ENCODE measurements at regions not wholly inside any gene's neighbourhood (a gene's known extent, or its start where the extent isn't known, plus 50 kb on each side); places are given as distances from the start of the nearest gene placed in this dataset.
"Not testable (repeated sequence)": the region's sequence is repeated elsewhere in the genome, so short reads cannot be mapped to it uniquely, and the experiment has no call there.

DNA sequence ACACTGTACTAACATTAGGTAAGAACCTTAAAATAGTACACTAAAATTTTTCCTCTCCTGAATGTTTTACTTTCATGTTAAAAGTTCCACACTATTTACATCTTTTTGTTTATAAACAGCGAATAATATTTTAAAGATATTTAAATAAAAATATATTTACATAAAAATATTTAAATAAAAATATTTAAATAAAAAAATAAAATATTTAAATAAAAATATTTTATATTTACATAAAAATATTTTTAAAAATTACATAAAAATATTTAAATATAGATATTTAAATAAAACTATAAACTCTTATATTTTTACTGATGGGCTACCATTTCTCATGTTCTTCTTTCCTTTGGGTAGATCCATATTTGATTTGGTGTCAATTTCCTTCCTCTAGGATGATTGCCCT, 619.0 kb downstream of the ANKRD7 start:
- DNase-seq, result no peak

- DNase-seq, result no peak
These were observed 620.2 kb downstream of the ANKRD7 start for GRCh38 chr7:118844748-118845147.

- DNase-seq, result no peak
These were observed 621.3 kb downstream of the ANKRD7 start for GRCh38 chr7:118845791-118846190.

DNA sequence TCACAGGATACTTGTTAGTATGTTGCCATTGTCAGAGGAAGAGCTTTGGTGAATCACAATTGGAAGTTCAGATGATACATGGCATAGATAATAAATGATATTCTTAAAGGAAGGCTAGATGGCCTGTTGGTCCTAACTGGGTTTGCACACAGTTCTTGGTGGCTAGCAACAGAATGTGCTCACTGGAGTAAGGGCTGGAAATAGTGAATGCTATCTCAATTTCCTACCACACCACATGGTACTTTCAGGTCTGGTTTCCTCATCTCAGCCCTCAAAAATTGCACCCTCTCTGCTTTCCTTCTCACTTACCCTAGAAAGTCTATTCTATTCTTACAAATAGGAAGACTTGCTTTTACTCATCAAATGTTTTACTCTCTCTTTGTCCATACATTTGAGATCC, 622.5 kb downstream of the ANKRD7 start:
- no peak for DNase-seq

DNA sequence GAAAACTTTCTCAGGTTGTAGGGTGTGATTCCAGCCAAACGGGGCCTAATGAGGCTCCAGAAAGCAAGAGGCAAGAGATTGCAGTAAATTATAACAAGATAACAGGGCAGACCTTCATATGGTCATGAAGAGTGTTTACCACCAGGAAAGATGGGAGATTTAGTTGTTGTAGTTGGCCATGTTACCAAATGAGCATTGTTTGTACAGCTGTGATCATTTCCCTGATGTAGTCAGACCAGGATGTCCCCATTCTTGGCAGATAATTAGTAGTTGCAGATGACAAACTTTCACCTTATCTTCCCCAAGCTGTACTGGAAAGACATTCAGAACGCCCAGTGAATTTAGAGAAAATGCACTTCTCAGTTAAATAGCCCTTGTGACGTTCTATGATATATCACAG, 630.8 kb downstream of the ANKRD7 start:
- peak; percentile 86 for DNase-seq

DNA sequence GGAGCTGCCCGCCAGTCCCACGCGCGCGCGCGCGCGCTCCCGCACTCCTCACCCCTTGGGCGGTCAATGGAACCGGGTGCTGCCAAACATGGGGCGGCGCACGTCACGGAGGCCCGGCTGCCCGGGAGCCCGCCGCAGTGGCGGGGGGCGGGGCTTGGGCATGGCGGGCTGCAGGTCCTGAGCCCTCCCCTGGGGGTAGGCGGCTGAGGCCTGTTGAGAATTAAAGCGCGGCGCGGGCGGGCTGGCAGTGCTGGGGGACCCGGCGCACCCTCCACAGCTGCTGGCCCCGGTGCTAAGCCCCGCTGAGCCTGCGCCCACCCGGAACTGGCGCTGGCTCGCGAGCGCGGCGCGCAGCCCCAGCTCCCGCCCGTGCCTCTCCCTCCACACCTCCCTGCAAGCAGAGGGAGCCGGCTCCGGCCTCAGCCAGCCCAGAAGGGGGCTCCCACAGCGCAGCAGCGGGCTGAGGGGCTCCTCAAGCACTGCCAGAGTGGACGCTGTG, 634.2 kb downstream of the ANKRD7 start:
- DNase-seq, result no peak

GRCh38 chr7:118861581-118861980, 637.1 kb downstream of the ANKRD7 start:
- no peak for DNase-seq

- DNase-seq, result no peak
These were observed 638.2 kb downstream of the ANKRD7 start for GRCh38 chr7:118862740-118863139.

GRCh38 chr7:118863966-118864365, 639.5 kb downstream of the ANKRD7 start:
- peak; percentile 55 for DNase-seq

DNA sequence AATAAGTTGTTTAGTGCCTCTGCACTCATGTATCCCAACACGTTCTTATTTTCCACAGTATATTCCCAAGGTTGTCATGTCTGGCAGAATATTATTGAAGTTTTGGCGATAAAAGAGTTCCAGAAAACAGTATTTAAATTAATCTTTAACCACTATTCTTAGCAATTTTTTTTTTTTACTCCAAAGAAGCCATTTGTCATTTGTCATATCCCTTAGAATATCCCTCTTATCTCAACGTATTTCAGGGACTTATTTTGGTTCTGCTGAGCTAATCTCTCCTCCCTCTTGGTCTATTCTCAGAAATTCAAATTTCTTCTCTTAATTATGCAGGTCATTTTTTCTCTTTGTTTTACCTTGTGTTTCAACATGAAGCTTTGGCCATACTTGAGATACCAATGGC, 643.4 kb downstream of the ANKRD7 start:
- DNase-seq, result no peak

- not testable (repeated sequence) for DNase-seq
These were observed 644.6 kb downstream of the ANKRD7 start for GRCh38 chr7:118869141-118869540.

DNA sequence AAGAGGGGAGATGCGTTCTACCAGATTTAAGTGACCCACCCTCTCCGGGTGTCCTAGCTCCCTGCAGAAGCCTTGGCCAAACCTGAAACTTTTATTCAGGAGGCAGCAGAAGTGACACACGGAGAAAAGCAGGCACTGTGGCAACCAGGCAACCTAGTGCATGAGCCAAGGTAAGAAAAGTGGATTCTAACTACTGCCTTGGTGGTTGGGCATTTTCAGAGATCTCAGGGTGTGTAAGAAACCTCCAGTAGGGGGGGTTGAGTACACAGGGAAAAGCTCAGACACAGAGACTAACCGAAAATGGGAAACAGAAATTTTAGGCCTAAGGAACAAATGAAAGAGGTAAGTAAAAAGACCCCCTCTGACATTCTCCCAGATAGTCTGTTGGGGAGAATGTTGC, 645.7 kb downstream of the ANKRD7 start:
- peak; percentile 34 for DNase-seq

GRCh38 chr7:118872568-118872967, 648.1 kb downstream of the ANKRD7 start:
- DNase-seq, result peak; percentile 11

DNA sequence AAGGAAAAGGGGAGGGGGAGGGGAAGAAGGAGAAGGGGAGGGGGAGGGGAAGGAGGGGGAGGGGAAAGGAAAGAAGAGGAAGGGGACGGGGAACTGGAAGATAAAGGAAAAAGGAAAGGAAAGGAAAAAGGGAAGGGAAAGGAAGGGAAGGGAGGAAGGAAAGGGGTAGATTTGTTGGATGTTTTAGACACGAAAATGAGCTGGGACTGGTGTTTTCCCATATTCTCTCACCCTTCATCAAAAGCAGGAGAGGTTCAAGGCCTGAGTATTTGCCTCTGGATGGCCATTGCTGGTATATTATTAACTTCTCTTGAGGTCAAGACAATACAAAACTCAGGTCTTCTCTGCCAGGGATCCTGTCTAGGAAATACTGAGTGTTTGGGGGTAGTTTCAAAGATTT, 652.7 kb downstream of the ANKRD7 start:
- DNase-seq, result no peak

GRCh38 chr7:118878336-118878735, 653.8 kb downstream of the ANKRD7 start:
- DNase-seq, result no peak

DNA sequence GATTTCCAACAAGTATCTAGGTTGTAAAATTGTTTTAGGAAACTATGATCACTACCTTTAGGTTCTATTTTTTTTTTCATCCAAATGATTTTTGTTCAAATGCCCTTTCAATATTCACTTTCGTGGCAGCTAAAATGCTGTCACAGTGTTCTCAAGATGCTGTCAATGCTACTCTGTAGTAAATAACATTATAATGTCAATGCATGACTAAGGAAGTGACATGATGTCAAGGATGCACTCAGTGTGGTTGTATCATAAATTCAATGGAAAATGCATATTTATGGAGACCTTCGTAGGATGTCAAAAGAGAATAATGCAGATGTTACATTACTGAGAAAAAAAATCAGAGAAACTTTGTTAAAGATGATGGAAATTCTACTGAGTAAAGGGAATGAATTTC, 673.8 kb downstream of the ANKRD7 start:
- no peak for DNase-seq

DNA sequence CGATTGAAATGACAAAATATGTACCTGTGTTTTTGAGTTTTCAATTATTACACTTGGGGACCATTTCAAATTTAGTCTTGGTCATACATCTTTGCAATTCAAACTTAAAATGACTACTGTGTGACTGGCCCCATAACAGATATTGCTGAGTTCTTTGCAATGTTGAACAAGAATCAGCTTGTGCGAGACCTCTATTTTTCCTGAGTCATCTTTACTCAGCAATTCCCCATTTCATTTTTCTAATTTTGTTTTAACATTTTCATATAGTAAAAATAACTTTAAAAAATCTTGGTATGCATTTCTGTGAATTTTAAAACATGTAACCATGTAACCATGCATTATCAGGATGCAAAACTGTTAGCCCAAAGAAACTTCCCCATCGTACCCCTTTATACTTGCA, 678.1 kb downstream of the ANKRD7 start:
- no peak for DNase-seq

DNA sequence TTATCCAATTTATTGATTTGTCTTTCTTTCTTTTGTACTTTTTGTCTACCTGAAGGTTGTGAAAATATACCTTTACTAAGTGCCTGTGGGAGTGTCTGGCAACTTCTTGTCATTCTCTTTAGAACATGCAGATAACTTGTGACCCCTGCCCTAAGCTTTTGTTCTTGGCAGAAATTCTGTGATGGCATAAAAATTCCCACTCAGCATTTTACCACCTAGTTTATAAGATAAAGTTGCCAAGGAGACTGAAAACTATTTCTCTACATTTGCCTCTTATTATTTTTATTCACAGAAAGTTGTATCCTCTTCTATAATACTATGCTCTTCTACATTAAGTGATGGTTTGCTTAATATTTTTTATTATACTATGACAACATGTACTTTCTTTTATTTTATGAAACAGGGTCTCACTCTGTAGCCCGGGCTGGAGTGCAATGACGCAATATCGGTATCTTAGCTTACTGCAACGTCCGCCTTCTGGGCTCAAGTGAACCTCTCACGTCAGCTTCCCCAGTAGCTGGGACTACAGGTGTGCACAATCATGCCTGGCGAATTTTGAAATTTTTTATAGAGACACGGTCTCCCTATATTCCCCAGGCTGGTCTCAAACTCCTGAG, 683.5 kb downstream of the ANKRD7 start:
- DNase-seq, result no peak

DNA sequence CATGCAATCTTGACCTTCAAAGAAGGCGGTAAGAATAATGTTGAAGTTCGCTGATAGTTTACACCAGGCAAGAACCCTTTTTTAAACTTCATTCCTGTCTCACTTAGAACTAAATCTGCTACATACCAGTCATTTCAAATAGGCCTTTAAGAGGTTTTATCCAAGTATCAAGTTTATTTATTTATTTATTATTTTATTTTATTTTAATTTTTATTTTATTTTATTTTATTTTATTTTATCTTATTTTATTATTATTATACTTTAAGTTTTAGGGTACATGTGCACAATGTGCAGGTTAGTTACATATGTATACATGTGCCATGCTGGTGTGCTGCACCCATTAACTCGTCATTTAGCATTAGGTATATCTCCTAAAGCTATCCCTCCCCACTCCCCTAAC, 691.6 kb downstream of the ANKRD7 start:
- DNase-seq, result not testable (repeated sequence)

- DNase-seq, result peak; percentile 72
These were observed 694.1 kb downstream of the ANKRD7 start for GRCh38 chr7:118918556-118918955.

DNA sequence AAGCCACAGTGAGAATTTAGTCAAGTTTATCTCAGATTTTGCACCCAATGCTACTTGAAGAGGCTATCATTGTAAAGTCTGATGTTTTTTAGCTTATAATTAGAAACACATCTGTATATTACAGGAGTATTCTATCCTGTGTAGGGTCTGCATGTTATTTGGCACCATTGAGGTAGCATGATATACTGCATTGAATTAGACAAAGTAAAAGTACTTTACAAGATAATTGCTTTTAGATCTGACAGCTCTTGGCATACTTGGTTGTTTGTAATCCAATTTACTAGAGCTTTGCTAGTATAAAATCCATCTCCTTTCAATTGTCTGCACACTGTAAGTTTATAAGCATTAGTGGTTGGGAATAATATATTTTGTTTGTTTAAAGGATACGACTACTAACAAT, 714.3 kb downstream of the ANKRD7 start:
- DNase-seq, result peak; percentile 58

DNA sequence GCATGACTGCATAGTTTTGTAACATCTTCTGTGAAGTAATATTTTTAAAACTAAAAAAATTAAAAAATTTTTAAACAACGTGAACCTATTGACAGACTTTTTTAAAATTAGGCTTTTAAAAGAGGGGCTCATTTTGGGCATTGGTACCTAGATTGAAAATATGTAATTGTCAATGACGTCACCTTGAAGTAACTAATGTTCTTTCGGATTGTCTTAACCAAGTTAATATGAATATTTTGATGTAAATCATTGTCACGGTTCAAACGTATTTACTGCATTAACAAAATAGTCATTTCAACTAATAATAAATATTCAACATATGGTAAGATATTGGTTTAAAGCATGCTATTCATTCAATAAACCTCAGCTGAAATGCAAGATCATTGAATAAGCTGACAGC, 719.8 kb downstream of the ANKRD7 start:
- no peak for DNase-seq

- DNase-seq, result no peak
These were observed 721.6 kb downstream of the ANKRD7 start for GRCh38 chr7:118945911-118946682.

DNA sequence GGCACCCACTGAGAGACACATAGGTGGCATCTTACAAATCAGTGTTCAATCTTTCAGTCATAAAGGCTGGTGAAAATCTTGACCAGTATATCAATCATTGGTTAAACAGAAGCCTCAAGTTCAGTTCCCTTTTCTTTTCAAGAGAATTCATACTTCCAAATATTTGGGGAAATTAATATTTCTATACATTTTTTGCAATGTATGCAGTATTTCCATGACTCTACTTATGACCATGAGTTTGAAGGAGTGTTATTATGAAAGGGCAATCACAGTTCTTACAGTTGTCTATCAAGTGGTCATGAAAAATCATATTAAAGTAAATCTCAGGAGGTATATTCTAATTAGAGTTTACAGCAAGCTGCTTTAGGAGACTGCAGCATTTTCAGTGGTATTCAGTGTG, 724.0 kb downstream of the ANKRD7 start:
- DNase-seq, result no peak

DNA sequence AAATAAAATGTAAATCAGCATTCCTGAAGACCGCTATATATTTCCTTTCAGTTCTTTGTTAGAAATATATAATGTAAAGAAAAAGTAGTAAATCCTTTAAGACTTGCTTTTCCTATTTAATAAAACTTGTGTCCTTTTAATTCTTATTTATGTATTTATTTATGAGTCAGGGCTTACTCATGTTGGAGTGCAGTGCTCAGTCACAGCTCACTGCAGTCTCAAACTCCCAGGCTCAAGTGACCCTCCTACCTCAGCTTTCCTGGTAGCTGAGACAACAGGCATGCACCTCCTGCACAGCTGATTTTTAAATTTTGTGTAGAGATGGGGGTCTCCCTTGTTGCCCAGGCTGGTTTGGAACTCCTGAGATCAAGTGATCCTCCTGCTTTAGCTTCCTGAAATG, 724.5 kb downstream of the ANKRD7 start:
- no peak for DNase-seq
